ENCODE measurements at regions not wholly inside any gene's neighbourhood (a gene's known extent, or its start where the extent isn't known, plus 50 kb on each side); places are given as distances from the start of the nearest gene placed in this dataset.

- TF ChIP-seq CREB5 (CRISPR knock-in tag; IDR thresholded peaks at IDR 0.05; ENCODE audit: low read depth), result no peak
- no peak for TF ChIP-seq ARNTL (CRISPR knock-in tag; IDR thresholded peaks at IDR 0.05; ENCODE audit: borderline replicate concordance, low read depth)
- TF ChIP-seq, protein P1, sequence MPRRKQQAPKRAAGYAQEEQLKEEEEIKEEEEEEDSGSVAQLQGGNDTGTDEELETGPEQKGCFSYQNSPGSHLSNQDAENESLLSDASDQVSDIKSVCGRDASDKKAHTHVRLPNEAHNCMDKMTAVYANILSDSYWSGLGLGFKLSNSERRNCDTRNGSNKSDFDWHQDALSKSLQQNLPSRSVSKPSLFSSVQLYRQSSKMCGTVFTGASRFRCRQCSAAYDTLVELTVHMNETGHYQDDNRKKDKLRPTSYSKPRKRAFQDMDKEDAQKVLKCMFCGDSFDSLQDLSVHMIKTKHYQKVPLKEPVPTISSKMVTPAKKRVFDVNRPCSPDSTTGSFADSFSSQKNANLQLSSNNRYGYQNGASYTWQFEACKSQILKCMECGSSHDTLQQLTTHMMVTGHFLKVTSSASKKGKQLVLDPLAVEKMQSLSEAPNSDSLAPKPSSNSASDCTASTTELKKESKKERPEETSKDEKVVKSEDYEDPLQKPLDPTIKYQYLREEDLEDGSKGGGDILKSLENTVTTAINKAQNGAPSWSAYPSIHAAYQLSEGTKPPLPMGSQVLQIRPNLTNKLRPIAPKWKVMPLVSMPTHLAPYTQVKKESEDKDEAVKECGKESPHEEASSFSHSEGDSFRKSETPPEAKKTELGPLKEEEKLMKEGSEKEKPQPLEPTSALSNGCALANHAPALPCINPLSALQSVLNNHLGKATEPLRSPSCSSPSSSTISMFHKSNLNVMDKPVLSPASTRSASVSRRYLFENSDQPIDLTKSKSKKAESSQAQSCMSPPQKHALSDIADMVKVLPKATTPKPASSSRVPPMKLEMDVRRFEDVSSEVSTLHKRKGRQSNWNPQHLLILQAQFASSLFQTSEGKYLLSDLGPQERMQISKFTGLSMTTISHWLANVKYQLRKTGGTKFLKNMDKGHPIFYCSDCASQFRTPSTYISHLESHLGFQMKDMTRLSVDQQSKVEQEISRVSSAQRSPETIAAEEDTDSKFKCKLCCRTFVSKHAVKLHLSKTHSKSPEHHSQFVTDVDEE (CRISPR knock-in tag; IDR thresholded peaks at IDR 0.05), result no peak
- TF ChIP-seq, protein P2, sequence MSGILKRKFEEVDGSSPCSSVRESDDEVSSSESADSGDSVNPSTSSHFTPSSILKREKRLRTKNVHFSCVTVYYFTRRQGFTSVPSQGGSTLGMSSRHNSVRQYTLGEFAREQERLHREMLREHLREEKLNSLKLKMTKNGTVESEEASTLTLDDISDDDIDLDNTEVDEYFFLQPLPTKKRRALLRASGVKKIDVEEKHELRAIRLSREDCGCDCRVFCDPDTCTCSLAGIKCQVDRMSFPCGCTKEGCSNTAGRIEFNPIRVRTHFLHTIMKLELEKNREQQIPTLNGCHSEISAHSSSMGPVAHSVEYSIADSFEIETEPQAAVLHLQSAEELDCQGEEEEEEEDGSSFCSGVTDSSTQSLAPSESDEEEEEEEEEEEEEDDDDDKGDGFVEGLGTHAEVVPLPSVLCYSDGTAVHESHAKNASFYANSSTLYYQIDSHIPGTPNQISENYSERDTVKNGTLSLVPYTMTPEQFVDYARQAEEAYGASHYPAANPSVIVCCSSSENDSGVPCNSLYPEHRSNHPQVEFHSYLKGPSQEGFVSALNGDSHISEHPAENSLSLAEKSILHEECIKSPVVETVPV (CRISPR knock-in tag; IDR thresholded peaks at IDR 0.05), result no peak
- TF ChIP-seq GLIS3 (CRISPR knock-in tag; IDR thresholded peaks at IDR 0.05), result no peak
- TF ChIP-seq, protein P3, sequence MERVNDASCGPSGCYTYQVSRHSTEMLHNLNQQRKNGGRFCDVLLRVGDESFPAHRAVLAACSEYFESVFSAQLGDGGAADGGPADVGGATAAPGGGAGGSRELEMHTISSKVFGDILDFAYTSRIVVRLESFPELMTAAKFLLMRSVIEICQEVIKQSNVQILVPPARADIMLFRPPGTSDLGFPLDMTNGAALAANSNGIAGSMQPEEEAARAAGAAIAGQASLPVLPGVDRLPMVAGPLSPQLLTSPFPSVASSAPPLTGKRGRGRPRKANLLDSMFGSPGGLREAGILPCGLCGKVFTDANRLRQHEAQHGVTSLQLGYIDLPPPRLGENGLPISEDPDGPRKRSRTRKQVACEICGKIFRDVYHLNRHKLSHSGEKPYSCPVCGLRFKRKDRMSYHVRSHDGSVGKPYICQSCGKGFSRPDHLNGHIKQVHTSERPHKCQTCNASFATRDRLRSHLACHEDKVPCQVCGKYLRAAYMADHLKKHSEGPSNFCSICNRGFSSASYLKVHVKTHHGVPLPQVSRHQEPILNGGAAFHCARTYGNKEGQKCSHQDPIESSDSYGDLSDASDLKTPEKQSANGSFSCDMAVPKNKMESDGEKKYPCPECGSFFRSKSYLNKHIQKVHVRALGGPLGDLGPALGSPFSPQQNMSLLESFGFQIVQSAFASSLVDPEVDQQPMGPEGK (CRISPR knock-in tag; IDR thresholded peaks at IDR 0.05; ENCODE audit: borderline replicate concordance), result no peak
- TF ChIP-seq CSDC2 (CRISPR knock-in tag; IDR thresholded peaks at IDR 0.05), result no peak
- no peak for TF ChIP-seq RARB (CRISPR knock-in tag; IDR thresholded peaks at IDR 0.05)
- no peak for TF ChIP-seq ZNF70 (CRISPR knock-in tag; IDR thresholded peaks at IDR 0.05)
- TF ChIP-seq ZFP30 (CRISPR knock-in tag; IDR thresholded peaks at IDR 0.05), result no peak
- TF ChIP-seq, protein P4, sequence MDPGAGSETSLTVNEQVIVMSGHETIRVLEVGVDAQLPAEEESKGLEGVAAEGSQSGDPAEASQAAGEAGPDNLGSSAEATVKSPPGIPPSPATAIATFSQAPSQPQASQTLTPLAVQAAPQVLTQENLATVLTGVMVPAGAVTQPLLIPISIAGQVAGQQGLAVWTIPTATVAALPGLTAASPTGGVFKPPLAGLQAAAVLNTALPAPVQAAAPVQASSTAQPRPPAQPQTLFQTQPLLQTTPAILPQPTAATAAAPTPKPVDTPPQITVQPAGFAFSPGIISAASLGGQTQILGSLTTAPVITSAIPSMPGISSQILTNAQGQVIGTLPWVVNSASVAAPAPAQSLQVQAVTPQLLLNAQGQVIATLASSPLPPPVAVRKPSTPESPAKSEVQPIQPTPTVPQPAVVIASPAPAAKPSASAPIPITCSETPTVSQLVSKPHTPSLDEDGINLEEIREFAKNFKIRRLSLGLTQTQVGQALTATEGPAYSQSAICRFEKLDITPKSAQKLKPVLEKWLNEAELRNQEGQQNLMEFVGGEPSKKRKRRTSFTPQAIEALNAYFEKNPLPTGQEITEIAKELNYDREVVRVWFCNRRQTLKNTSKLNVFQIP (CRISPR knock-in tag; IDR thresholded peaks at IDR 0.05; ENCODE audit: borderline replicate concordance, low read depth), result no peak
- TF ChIP-seq ZFP3 (CRISPR knock-in tag; IDR thresholded peaks at IDR 0.05), result no peak
Measured at GRCh38 chr15:96564546-96564945, 234.0 kb downstream of the NR2F2 start.

Data from SK-N-SH treated with all-trans-retinoic acid at 6 μM for 48 hours (cell line).